GM21447 (cell line): ENCODE measurements at regions not wholly inside any gene's neighbourhood (a gene's known extent, or its start where the extent isn't known, plus 50 kb on each side); places are given as distances from the start of the nearest gene placed in this dataset.

Experiments
- ATAC-seq: cut with Tn5 transposase; IDR thresholded peaks from one replicate; pipeline ENCODE4 v1.9.1; 2021; ENCODE audit not compliant: unreplicated experiment

GRCh38 chr3:68060910-68061309 lies 406.5 kb upstream of the SUCLG2 start:
- no peak for ATAC-seq

- no peak for ATAC-seq
Measured at GRCh38 chr3:68060191-68060590, 405.8 kb upstream of the SUCLG2 start.

GRCh38 chr3:68059628-68060152 lies 405.3 kb upstream of the SUCLG2 start:
- ATAC-seq = no peak

- ATAC-seq = no peak
Measured at GRCh38 chr3:68057637-68058320, 403.4 kb upstream of the SUCLG2 start.

GRCh38 chr3:68056556-68056955 lies 402.1 kb upstream of the SUCLG2 start:
- ATAC-seq = no peak

- no peak for ATAC-seq
Measured at GRCh38 chr3:68055215-68055614, 400.8 kb upstream of the SUCLG2 start.

GRCh38 chr3:68049776-68050175 lies 395.4 kb upstream of the SUCLG2 start:
- ATAC-seq = no peak

GRCh38 chr3:68045976-68046375 lies 391.6 kb upstream of the SUCLG2 start:
- no peak for ATAC-seq

GRCh38 chr3:68033867-68034266 lies 379.5 kb upstream of the SUCLG2 start:
- ATAC-seq = no peak

- no peak for ATAC-seq
Measured at GRCh38 chr3:68032209-68032608, 377.8 kb upstream of the SUCLG2 start.

GRCh38 chr3:68025189-68025588 lies 370.8 kb upstream of the SUCLG2 start:
- no peak for ATAC-seq

GRCh38 chr3:68019876-68020275 lies 365.5 kb upstream of the SUCLG2 start:
- ATAC-seq = no peak

- ATAC-seq = no peak
Measured at GRCh38 chr3:68018275-68018674, 363.9 kb upstream of the SUCLG2 start.

GRCh38 chr3:68017069-68017468 lies 362.7 kb upstream of the SUCLG2 start:
- no peak for ATAC-seq

- no peak for ATAC-seq
Measured at GRCh38 chr3:68009900-68010299, 355.5 kb upstream of the SUCLG2 start.

- no peak for ATAC-seq
Measured at GRCh38 chr3:68007621-68008226, 353.3 kb upstream of the SUCLG2 start.

GRCh38 chr3:68006646-68007045 lies 352.2 kb upstream of the SUCLG2 start:
- ATAC-seq = no peak

- no peak for ATAC-seq
Measured at GRCh38 chr3:68004091-68004490, 349.7 kb upstream of the SUCLG2 start.

GRCh38 chr3:67998281-67998680 lies 343.9 kb upstream of the SUCLG2 start:
- no peak for ATAC-seq

- ATAC-seq = no peak
Measured at GRCh38 chr3:67995206-67995605, 340.8 kb upstream of the SUCLG2 start.

GRCh38 chr3:67986706-67987105 lies 332.3 kb upstream of the SUCLG2 start:
- no peak for ATAC-seq

- no peak for ATAC-seq
Measured at GRCh38 chr3:67983166-67983565, 328.8 kb upstream of the SUCLG2 start.

GRCh38 chr3:67981077-67981476 lies 326.7 kb upstream of the SUCLG2 start:
- ATAC-seq = no peak
